ENCODE measurements at regions not wholly inside any gene's neighbourhood (a gene's known extent, or its start where the extent isn't known, plus 50 kb on each side); places are given as distances from the start of the nearest gene placed in this dataset.
"Not testable (repeated sequence)": the region's sequence is repeated elsewhere in the genome, so short reads cannot be mapped to it uniquely, and the experiment has no call there.

- TF ChIP-seq POLR2A (IDR thresholded peaks at IDR 0.05; ENCODE audit: low read depth, low read length): no peak
- FAIRE-seq: no peak
- no peak for DNase-seq (ENCODE audit: insufficient read length, low spot score)
Observed at GRCh38 chr12:105878964-105879363, 259.8 kb downstream of the NUAK1 start.

DNA sequence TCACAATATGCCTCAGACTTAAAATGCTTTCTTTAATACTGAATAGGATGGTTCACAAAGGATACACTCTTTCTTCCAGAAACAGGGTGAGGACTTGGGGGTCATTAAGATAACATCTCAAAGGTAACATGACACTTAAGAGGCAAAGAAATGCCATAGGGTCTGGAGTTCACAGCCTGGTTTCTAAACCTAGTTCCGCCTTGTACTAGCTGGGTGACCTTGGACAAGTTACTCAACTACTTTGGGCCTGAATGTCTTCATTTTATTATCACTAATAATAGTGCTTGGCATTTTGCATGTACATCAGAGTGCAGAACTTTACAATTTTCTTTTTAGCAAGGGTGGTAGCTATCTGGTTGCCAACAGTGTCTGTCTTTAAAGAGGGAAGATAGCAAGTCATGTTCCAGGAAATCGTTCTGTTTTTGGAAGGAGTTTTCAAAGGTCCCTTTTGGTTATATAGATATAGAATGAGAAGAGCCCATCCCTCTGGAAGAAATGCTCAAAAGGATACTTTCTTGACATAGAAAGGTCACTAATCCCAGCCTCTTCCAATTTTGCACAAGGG lies 257.8 kb downstream of the NUAK1 start:
- FAIRE-seq (no peak), DNase-seq (ENCODE audit: insufficient read length, low spot score) (no peak)
- no peak for TF ChIP-seq POLR2A (IDR thresholded peaks at IDR 0.05; ENCODE audit: low read depth, low read length)

DNA sequence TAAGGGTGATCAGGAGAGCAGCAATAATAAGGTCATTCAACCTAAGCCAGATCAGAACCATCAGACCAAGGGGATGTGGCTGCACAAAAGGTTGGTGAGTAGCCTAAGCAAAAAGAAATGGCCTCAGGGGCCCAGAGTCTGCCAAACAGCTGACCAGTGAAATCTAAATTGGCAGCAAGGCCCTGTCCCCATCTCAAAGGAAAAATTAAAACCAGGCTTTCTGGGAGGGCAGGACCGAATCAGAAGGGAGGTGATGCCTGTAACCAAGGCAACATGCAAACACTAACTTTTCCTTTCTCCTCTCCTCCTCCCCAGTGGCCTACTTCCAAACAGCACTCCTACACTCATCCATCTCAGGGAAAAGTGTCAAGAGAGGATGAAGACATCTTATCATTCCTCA lies 256.4 kb downstream of the NUAK1 start:
- TF ChIP-seq POLR2A (IDR thresholded peaks at IDR 0.05; ENCODE audit: low read depth, low read length): no peak
- FAIRE-seq: no peak
- no peak for DNase-seq (ENCODE audit: insufficient read length, low spot score)

- FAIRE-seq (no peak), DNase-seq (ENCODE audit: insufficient read length, low spot score) (no peak)
- no peak for TF ChIP-seq POLR2A (IDR thresholded peaks at IDR 0.05; ENCODE audit: low read depth, low read length)
Observed at GRCh38 chr12:105887131-105887530, 251.6 kb downstream of the NUAK1 start.

GRCh38 chr12:105888696-105889095 lies 250.1 kb downstream of the NUAK1 start:
- TF ChIP-seq POLR2A (IDR thresholded peaks at IDR 0.05; ENCODE audit: low read depth, low read length): no peak
- FAIRE-seq (no peak), DNase-seq (ENCODE audit: insufficient read length, low spot score) (no peak)

- FAIRE-seq (no peak), DNase-seq (ENCODE audit: insufficient read length, low spot score) (no peak)
- no peak for TF ChIP-seq POLR2A (IDR thresholded peaks at IDR 0.05; ENCODE audit: low read depth, low read length)
Observed at GRCh38 chr12:105892362-105892910, 246.3 kb downstream of the NUAK1 start.

- DNase-seq (ENCODE audit: insufficient read length, low spot score); FAIRE-seq: not testable (repeated sequence)
Observed at GRCh38 chr12:105895197-105895832, 243.4 kb downstream of the NUAK1 start.

GRCh38 chr12:105897311-105897725 lies 241.4 kb downstream of the NUAK1 start:
- DNase-seq (ENCODE audit: insufficient read length, low spot score) (no peak), FAIRE-seq (no peak)
- TF ChIP-seq POLR2A (IDR thresholded peaks at IDR 0.05; ENCODE audit: low read depth, low read length): no peak

GRCh38 chr12:105898271-105898670 lies 240.5 kb downstream of the NUAK1 start:
- FAIRE-seq; DNase-seq (ENCODE audit: insufficient read length, low spot score): not testable (repeated sequence)

GRCh38 chr12:105899589-105899988 lies 239.2 kb downstream of the NUAK1 start:
- DNase-seq (ENCODE audit: insufficient read length, low spot score) (no peak), FAIRE-seq (no peak)
- TF ChIP-seq POLR2A (IDR thresholded peaks at IDR 0.05; ENCODE audit: low read depth, low read length): no peak

- FAIRE-seq (no peak), DNase-seq (ENCODE audit: insufficient read length, low spot score) (no peak)
- TF ChIP-seq POLR2A (IDR thresholded peaks at IDR 0.05; ENCODE audit: low read depth, low read length): no peak
Observed at GRCh38 chr12:105906561-105906960, 232.2 kb downstream of the NUAK1 start.

- TF ChIP-seq POLR2A (IDR thresholded peaks at IDR 0.05; ENCODE audit: low read depth, low read length): no peak
- no peak for FAIRE-seq
- no peak for DNase-seq (ENCODE audit: insufficient read length, low spot score)
Observed at GRCh38 chr12:105907982-105908381, 230.8 kb downstream of the NUAK1 start.

DNA sequence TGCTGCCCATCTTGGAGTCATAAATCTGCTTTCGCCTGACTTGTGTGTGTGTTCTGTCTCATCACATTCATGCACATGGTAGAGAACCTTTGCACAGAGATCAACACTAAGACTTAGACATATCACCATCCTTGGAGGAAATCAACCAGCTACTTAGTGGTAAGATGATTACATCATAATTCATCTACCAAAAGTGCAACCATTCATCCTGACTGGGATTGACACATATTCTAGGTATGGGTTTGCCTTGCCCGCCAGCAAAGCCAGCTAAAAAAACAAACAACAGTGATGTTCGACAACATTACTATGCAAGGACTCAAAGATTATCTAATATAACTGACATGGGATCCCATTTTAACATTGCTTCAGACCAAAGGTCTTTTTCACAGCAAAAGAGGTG lies 228.7 kb downstream of the NUAK1 start:
- TF ChIP-seq POLR2A (IDR thresholded peaks at IDR 0.05; ENCODE audit: low read depth, low read length): no peak
- FAIRE-seq (no peak), DNase-seq (ENCODE audit: insufficient read length, low spot score) (no peak)

DNA sequence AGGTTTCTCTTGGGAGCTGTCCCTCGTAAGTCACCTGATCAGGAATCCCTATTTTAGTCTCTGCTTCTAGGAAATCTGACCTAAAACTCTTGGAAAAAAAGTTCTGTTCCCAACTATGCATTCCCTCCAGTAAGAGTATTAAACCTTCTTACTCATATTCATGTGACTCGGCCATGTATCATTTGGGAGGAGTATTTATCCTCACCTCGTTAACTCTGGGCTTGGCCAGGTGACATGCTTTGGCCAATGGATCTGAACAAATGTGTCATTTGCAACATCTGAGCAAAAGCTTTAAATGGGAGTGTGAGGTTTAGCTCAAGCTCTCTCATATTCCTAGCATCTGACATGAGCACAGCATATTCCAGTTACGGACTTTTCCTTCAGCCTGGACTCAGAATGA lies 226.8 kb downstream of the NUAK1 start:
- FAIRE-seq: no peak
- no peak for DNase-seq (ENCODE audit: insufficient read length, low spot score)
- TF ChIP-seq POLR2A (IDR thresholded peaks at IDR 0.05; ENCODE audit: low read depth, low read length): no peak

Data from H54 (cell line).